Muscle layer of duodenum (tissue), 2 donors: ENCODE measurements at regions not wholly inside any gene's neighbourhood (a gene's known extent, or its start where the extent isn't known, plus 50 kb on each side); places are given as distances from the start of the nearest gene placed in this dataset.

Source experiments
- H3K27ac ChIP-seq: one replicate; pipeline ENCODE4 v1.7.0; 2013; ENCODE audit warnings: mild to moderate bottlenecking, low read length
- H3K27me3 ChIP-seq: one replicate; pipeline ENCODE4 v1.7.0; 2013; ENCODE audit warnings: low read depth, mild to moderate bottlenecking, control low read depth, low read length
- H3K36me3 ChIP-seq, 2 donors: one replicate each; pipeline ENCODE4 v1.7.0; 2013; ENCODE audit warnings: low read length in 2 of 2, control low read depth in 1 of 2, mild to moderate bottlenecking in 1 of 2; ENCODE audit not compliant: insufficient read depth in 2 of 2, control insufficient read depth in 1 of 2
- H3K4me1 ChIP-seq, 2 donors: one replicate each; pipeline ENCODE4 v1.7.0; 2013; ENCODE audit warnings: low read length in 2 of 2, mild to moderate bottlenecking in 2 of 2, control low read depth in 1 of 2, moderate library complexity in 1 of 2; ENCODE audit not compliant: insufficient read depth in 2 of 2, control insufficient read depth in 1 of 2
- H3K4me3 ChIP-seq, 2 donors: one replicate each; pipeline ENCODE4 v1.7.0; 2013; ENCODE audit warnings: low read length in 2 of 2, low read depth in 1 of 2, mild to moderate bottlenecking in 1 of 2
- H3K9me3 ChIP-seq, 2 donors: one replicate each; pipeline ENCODE4 v1.7.0; 2013; ENCODE audit warnings: low read length in 2 of 2, control low read depth in 1 of 2, mild to moderate bottlenecking in 1 of 2; ENCODE audit not compliant: control insufficient read depth in 1 of 2
- donor health status: healthy.

DNA sequence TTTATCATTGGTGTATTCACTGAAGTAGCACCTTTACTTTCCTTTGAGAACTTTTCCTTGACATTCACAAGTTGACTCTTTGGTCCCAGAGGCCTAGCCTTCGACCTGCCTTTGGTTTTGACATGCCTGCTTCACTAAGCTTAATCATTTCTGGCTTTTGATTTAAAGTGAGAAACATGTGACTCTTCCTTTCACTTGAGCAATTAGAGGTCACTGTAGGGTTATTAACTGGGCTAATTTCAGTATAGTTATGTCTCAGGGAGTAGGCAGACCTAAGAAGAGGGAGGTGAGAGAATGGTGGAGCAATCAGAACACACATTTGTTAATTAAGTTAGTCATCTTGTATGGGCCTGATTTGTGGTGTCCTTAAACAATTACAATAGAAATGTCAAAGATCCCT is 1040.7 kb upstream of the SLC39A10 start:
- Histone ChIP-seq H3K4me1 (no peaks in the 10 kb centered on the region), H3K27ac (no peak overlapping the region), H3K36me3 (no peaks in the 10 kb centered on the region), H3K9me3 (no peaks in the 10 kb centered on the region), H3K4me3 (no peak overlapping the region), H3K27me3 (no peaks in the 10 kb centered on the region)

DNA sequence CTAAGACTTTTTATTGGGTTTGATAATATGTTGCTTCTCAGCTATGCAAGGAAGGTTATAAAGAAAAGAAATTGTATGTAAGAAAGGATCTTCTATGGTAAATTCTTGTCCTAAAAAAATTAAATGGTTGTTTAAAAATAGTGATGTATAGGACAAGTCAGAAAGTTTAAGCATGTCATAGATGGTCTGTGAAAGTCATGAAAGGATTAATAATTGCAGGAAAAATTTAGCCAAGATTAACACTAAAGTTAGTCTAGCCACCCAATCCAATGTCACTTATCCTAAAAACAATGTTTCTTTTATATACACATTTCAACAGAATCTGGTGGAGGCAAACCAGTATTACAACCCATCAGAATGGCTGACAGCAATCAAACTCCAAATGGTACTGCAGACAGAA is 1046.7 kb upstream of the SLC39A10 start:
- Histone ChIP-seq H3K27me3 (no peaks in the 10 kb centered on the region), H3K4me3 (no peak overlapping the region), H3K9me3 (no peaks in the 10 kb centered on the region), H3K27ac (no peak overlapping the region), H3K4me1 (no peaks in the 10 kb centered on the region), H3K36me3 (no peaks in the 10 kb centered on the region)

DNA sequence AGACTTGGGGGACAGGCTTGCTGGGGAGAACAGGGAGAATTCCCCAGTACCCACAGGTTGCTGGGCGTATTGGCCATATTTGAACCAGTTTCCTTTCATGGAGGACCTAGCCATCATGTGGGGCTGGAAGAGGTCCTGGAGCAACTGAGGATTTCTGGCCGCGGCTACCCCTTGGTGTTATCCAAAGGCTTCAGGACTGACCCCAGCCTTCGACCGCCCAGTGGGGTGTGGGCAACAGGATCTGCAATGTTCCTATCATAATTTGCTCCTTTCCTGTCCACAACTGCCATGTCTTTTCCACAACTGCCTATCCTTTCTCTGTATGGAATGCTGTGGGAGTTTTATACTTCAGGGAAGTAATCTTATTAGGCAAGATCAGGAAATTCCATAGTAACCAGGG is 1053.6 kb upstream of the SLC39A10 start:
- Histone ChIP-seq H3K27me3 (no peaks in the 10 kb centered on the region), H3K9me3 (peaks cover 0 to 5% of the 10 kb centered on the region in 2 donors), H3K27ac (no peak overlapping the region), H3K4me1 (no peaks in the 10 kb centered on the region), H3K36me3 (no peaks in the 10 kb centered on the region), H3K4me3 (no peak overlapping the region)

DNA sequence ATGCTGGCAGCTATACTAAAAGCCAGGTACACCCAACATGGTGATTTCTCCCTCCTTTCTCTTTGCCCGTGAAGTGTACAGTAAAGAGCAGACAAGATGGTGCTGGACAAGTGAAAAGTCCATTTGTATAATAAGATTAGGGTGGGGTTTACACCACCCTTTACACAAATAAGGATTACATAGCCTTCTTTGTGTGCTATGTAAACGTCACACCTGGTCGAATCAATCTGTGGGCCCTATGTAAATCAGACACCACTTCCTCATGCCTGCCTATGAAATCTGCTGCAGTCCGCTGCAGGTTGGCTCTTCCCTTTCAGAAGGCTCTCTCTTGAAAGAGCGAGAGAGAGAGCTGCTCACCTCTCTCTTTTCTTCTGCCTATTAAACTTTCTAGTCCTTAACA is 1054.3 kb upstream of the SLC39A10 start:
- no peak overlapping the region for H3K4me3 ChIP-seq
- H3K27me3 ChIP-seq = no peaks in the 10 kb centered on the region
- no peaks in the 10 kb centered on the region for H3K4me1 ChIP-seq
- H3K9me3 ChIP-seq = peaks cover 0 to 5% of the 10 kb centered on the region in 2 donors
- no peak overlapping the region for H3K27ac ChIP-seq
- no peaks in the 10 kb centered on the region for H3K36me3 ChIP-seq

DNA sequence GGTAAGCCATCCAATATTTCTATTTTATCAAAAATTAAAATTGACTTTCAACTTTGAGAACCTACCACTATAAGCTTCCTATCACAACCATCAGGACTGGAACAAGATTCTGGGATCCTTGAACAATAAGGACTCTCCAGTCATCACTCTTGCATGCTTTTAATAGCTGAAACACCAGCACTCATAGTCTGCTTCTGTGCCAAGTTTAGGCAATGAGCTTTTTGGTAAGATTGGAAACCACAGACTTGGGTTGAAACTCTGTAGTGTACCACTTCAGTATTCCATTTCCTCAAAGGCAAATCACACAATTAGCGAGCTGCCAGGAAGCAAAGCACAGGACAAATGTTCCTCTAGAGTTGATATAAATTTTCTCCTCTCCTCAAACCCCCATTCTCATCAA is 1065.8 kb upstream of the SLC39A10 start:
- H3K4me3 ChIP-seq = no peak overlapping the region

DNA sequence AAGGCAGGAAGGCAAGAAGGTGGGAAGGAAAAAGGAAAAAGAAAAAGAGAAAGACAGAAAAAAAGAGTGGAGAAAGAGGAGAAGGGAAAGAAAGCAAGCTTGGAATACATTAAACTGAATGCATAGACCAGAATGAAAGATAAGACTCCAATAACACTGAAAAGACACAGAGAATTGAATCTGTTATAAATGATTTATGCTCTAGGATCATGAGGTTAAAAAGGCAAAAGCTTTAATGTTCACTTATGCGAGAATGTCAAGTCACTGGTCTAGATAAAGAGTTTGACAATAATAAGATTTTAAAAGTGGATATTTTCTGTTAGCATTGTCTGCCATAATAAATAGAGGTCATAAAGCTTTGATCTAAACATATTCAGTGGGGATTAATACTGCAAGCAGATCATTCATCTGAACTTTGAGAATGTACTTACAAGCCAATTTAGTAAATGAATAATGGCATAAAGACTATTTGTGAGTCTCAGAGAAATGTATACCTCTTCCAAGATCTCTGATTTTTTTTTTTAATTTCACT is 1069.2 kb upstream of the SLC39A10 start:
- Histone ChIP-seq H3K4me3 (no peak overlapping the region), H3K4me1 (no peaks in the 10 kb centered on the region), H3K27ac (no peak overlapping the region), H3K27me3 (no peaks in the 10 kb centered on the region), H3K36me3 (no peaks in the 10 kb centered on the region), H3K9me3 (no peaks in the 10 kb centered on the region)

More for the DNA sequence above, 1065.8 kb upstream of the SLC39A10 start:
- no peaks in the 10 kb centered on the region for H3K36me3 ChIP-seq
- no peaks in the 10 kb centered on the region for H3K9me3 ChIP-seq
- H3K27me3 ChIP-seq = no peaks in the 10 kb centered on the region
- no peaks in the 10 kb centered on the region for H3K4me1 ChIP-seq
- no peak overlapping the region for H3K27ac ChIP-seq

DNA sequence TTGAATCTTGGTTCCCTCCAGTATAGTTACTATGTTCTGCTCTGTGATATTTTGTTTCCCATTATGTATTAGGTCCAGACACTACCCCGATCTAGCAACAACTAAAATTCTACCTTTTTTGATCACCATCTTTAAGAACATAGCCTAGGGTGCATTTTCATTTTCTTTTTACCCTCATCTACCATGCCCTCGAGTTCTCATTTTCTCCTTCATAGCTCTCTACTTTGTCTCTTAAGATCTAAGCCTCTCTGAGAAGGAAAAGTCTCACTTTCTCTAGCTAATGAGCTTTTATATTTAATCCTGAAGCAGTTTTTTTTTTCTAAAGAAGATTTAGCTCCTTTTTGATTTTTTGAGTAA is 1089.4 kb upstream of the SLC39A10 start:
- no peak overlapping the region for H3K27ac ChIP-seq
- H3K27me3 ChIP-seq = no peaks in the 10 kb centered on the region
- no peaks in the 10 kb centered on the region for H3K36me3 ChIP-seq
- no peaks in the 10 kb centered on the region for H3K4me1 ChIP-seq
- no peaks in the 10 kb centered on the region for H3K9me3 ChIP-seq
- no peak overlapping the region for H3K4me3 ChIP-seq

DNA sequence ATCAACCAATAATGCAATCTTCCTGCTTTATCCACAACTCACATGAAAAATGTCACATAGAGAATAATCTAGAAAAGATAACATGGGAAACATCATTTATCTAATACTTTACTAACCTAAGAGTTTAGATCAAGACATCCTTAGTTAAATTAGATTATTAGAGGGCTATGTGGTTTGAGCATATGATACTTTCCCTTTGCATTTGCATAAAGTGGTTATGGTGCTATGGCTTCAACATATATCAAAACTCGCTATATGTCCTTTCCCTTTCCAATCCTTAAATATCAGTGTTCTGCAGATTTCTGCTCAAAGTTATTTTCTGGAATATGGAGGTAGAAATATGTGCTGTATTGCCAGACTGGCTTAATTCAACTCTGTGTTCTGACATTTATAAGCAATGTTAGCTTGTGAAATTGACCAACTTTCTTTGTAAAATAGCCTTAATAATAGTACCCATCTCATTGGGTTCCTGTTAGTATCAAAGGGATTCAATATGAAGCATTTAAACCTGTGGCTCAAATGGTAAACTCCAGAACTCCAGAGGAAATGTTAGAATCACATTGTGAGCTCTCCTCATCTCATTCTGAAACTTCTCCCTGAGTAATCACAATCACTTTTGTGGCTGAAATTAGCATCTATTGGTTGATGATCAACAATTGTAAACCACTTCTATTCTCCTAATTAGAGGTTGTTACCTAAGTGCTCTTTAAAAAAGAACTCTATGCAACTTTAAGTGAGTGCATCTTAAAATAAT is 1089.9 kb upstream of the SLC39A10 start:
- no peaks in the 10 kb centered on the region for H3K4me1 ChIP-seq

DNA sequence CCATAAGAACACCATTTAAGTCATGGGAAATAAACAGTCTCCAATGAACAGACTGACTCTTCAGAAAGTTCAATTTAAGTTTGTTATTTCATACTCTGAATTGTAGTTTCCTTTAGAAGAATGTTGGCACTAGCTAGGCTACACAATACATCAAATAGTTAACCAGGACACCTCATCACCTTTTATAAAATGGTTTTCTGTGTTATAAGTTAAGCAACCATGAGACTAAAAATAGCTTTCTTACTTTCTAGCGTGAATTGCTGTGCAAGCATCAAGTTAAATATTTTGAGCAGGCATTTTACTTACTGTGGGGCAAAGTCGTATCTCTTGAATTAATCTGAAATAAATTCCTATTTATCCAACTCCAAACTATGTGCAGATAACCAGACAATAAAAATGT is 1092.6 kb upstream of the SLC39A10 start:
- Histone ChIP-seq H3K27ac (no peak overlapping the region), H3K27me3 (no peaks in the 10 kb centered on the region), H3K4me3 (no peak overlapping the region), H3K36me3 (no peaks in the 10 kb centered on the region), H3K9me3 (no peaks in the 10 kb centered on the region), H3K4me1 (no peaks in the 10 kb centered on the region)

More for the DNA sequence above, 1089.9 kb upstream of the SLC39A10 start:
- H3K4me3 ChIP-seq = no peak overlapping the region
- H3K27ac ChIP-seq = no peak overlapping the region
- H3K36me3 ChIP-seq = no peaks in the 10 kb centered on the region
- H3K9me3 ChIP-seq = no peaks in the 10 kb centered on the region
- no peaks in the 10 kb centered on the region for H3K27me3 ChIP-seq

DNA sequence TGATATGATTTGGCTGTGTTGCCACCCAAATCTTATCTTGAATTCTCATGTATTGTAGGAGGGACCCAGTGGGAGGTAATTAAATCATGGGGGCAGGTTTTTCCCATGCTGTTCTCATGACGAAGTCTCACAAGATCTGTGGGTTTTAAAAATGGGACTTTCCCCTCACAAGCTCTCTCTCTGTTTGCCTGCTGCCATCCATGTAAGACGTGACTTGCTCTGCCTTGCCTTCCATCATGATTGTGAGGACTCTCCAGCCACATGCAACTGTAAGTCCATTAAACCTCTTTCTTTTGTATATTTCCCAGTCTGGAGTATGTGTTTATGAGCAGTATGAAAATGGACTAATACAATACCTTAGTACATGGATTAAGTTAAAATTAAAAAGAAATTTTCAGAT is 1094.7 kb upstream of the SLC39A10 start:
- Histone ChIP-seq H3K27ac (no peak overlapping the region), H3K4me3 (no peak overlapping the region), H3K36me3 (no peaks in the 10 kb centered on the region), H3K27me3 (no peaks in the 10 kb centered on the region), H3K4me1 (no peaks in the 10 kb centered on the region), H3K9me3 (no peaks in the 10 kb centered on the region)

DNA sequence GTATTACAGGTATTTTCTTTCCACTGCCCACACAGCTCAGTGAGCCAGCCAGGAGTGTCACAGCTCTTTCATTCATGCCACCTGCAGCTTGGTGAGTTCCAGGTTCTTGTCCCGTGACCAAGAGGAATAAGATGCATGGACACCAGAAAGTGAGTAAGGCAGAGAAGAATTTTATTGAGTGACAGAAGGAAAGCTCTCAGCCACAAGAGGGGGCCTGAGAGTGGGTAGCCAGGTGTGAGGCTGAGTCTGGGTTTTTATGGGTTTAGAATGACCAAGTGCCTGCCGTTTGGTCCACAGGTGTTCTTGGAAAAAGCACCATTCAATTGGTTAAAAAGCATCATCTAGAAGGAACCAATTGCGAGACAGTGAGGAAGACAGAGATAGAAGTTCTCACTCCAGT is 1097.1 kb upstream of the SLC39A10 start:
- H3K27ac ChIP-seq = no peak overlapping the region
- H3K27me3 ChIP-seq = no peaks in the 10 kb centered on the region
- no peak overlapping the region for H3K4me3 ChIP-seq
- H3K4me1 ChIP-seq = no peaks in the 10 kb centered on the region
- no peaks in the 10 kb centered on the region for H3K9me3 ChIP-seq
- H3K36me3 ChIP-seq = no peaks in the 10 kb centered on the region

DNA sequence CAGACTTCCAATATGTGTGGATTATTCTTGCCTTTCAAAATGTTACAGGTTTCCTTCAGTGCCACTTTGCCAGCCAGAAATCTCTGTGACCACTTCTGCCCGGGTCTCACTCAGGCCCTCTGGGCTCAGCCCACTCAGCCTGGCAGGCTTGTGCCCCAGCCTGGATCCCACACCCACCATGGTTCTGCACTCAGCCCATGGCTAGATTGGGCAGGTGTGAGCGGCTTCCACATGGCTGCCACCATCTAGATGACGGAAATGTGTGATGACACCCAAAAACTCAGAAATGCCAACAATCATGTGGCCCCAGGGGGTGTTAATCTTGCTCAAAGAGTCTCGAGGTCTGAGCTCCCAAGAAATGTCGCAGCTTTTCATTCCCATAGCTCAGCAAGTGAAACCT is 1097.5 kb upstream of the SLC39A10 start:
- Histone ChIP-seq H3K4me1 (no peaks in the 10 kb centered on the region), H3K36me3 (no peaks in the 10 kb centered on the region), H3K27ac (no peak overlapping the region), H3K4me3 (no peak overlapping the region), H3K27me3 (no peaks in the 10 kb centered on the region), H3K9me3 (no peaks in the 10 kb centered on the region)
